ENCODE measurements at regions not wholly inside any gene's neighbourhood (a gene's known extent, or its start where the extent isn't known, plus 50 kb on each side); places are given as distances from the start of the nearest gene placed in this dataset.

- TF ChIP-seq CTCF (IDR thresholded peaks at IDR 0.05) (no peak), POLR2A (IDR thresholded peaks at IDR 0.05) (no peak)
Measured at GRCh38 chr13:61563645-61564044, 148.0 kb upstream of the PCDH20 start.
